ENCODE measurements at regions not wholly inside any gene's neighbourhood (a gene's known extent, or its start where the extent isn't known, plus 50 kb on each side); places are given as distances from the start of the nearest gene placed in this dataset.
"Not testable (repeated sequence)": the region's sequence is repeated elsewhere in the genome, so short reads cannot be mapped to it uniquely, and the experiment has no call there.

- Mint-ChIP-seq H3K36me3 (no peaks in the 10 kb centered on the region), H3K27me3 (no peaks in the 10 kb centered on the region), H3K27ac (no peak overlapping the region), H3K4me3 (no peak overlapping the region), H3K9me3 (peaks cover 9% of the 10 kb centered on the region), H3K4me1 (ENCODE audit: low read depth in 2 of 2) (no peaks in the 10 kb centered on the region)
- ATAC-seq (no peak), DNase-seq (ENCODE audit: low spot score) (no peak)
Observed at GRCh38 chr5:13045897-13046551, 898.5 kb downstream of the DNAH5 start.

GRCh38 chr5:13034061-13034460 lies 910.4 kb downstream of the DNAH5 start:
- no peaks in the 10 kb centered on the region for H3K4me1 Mint-ChIP-seq (ENCODE audit: low read depth in 2 of 2)
- no peak overlapping the region for H3K27ac Mint-ChIP-seq
- ATAC-seq (no peak), DNase-seq (ENCODE audit: low spot score) (no peak)
- H3K27me3 Mint-ChIP-seq = no peaks in the 10 kb centered on the region
- no peaks in the 10 kb centered on the region for H3K36me3 Mint-ChIP-seq
- H3K9me3 Mint-ChIP-seq = no peaks in the 10 kb centered on the region
- no peak overlapping the region for H3K4me3 Mint-ChIP-seq

GRCh38 chr5:13029211-13029610 lies 915.3 kb downstream of the DNAH5 start:
- no peaks in the 10 kb centered on the region for H3K4me1 Mint-ChIP-seq (ENCODE audit: low read depth in 2 of 2)
- no peaks in the 10 kb centered on the region for H3K36me3 Mint-ChIP-seq
- peaks cover 3% of the 10 kb centered on the region for H3K9me3 Mint-ChIP-seq
- H3K27me3 Mint-ChIP-seq = no peaks in the 10 kb centered on the region
- H3K27ac Mint-ChIP-seq = no peak overlapping the region
- DNase-seq (ENCODE audit: low spot score) (no peak), ATAC-seq (no peak)
- H3K4me3 Mint-ChIP-seq = no peak overlapping the region

- Mint-ChIP-seq H3K27me3 (no peaks in the 10 kb centered on the region), H3K27ac (no peak overlapping the region), H3K4me3 (no peak overlapping the region)
Observed at GRCh38 chr5:13027874-13028273, 916.6 kb downstream of the DNAH5 start.

DNA sequence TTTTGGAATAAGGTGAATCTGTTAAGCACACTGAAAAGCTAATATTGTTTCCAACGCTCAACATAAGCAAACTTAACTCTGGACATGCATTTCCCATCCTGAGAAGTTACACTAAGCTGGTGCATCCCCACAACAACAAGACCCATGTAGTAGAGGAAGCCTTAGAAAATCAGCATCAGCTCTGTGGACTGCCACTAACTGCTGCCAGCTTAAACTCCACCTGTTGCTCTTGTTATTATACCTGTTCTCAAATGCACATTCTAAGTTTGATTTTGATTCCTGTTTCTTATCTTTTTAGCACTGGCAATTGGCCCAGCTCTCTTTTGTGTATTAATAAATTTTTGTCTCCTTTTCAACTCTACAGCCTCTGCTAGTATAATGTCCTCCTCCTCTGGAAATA lies 924.8 kb downstream of the DNAH5 start:
- H3K27ac Mint-ChIP-seq = no peak overlapping the region
- ATAC-seq = no peak
- H3K36me3 Mint-ChIP-seq = no peaks in the 10 kb centered on the region
- peaks cover 3% of the 10 kb centered on the region for H3K9me3 Mint-ChIP-seq
- H3K4me1 Mint-ChIP-seq (ENCODE audit: low read depth in 2 of 2) = no peaks in the 10 kb centered on the region
- DNase-seq (ENCODE audit: low spot score) = no peak
- H3K4me3 Mint-ChIP-seq = no peak overlapping the region
- no peaks in the 10 kb centered on the region for H3K27me3 Mint-ChIP-seq

More at GRCh38 chr5:13027874-13028273, 916.6 kb downstream of the DNAH5 start:
- Mint-ChIP-seq H3K9me3 (peaks cover 3% of the 10 kb centered on the region), H3K4me1 (ENCODE audit: low read depth in 2 of 2) (no peaks in the 10 kb centered on the region), H3K36me3 (no peaks in the 10 kb centered on the region)
- ATAC-seq (no peak), DNase-seq (ENCODE audit: low spot score) (no peak)

- Mint-ChIP-seq H3K9me3 (no peaks in the 10 kb centered on the region), H3K27ac (no peak overlapping the region), H3K27me3 (no peaks in the 10 kb centered on the region), H3K4me3 (no peak overlapping the region), H3K36me3 (no peaks in the 10 kb centered on the region), H3K4me1 (ENCODE audit: low read depth in 2 of 2) (no peaks in the 10 kb centered on the region)
- DNase-seq (ENCODE audit: low spot score) (no peak), ATAC-seq (no peak)
Observed at GRCh38 chr5:13003457-13003856, 941.0 kb downstream of the DNAH5 start.

GRCh38 chr5:12999667-13000066 lies 944.8 kb downstream of the DNAH5 start:
- no peaks in the 10 kb centered on the region for H3K36me3 Mint-ChIP-seq
- no peak overlapping the region for H3K27ac Mint-ChIP-seq
- H3K27me3 Mint-ChIP-seq = peaks cover 0 to 2% of the 10 kb centered on the region in 2 donors
- H3K4me3 Mint-ChIP-seq = no peak overlapping the region
- H3K9me3 Mint-ChIP-seq = no peaks in the 10 kb centered on the region
- DNase-seq (ENCODE audit: low spot score) (no peak), ATAC-seq (no peak)
- H3K4me1 Mint-ChIP-seq (ENCODE audit: low read depth in 2 of 2) = no peaks in the 10 kb centered on the region

DNA sequence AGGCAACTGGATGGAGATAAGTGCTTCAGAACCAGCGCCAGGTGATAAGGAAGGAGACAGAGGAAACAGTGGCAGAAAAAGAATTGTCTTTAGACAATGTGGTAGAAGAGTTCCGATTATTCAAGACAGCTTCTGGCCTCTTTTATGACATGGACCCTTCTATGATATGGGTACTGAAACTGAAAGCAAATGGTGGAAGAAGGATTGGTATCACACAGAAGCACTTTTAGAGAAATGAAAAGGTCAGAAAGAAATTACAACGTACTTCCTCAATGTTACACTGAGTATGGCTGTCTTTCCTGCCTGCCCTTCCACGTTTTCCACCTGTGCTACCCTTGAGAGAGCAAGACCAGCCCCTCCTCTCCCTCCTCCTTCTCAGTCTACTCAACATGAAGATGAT lies 959.3 kb downstream of the DNAH5 start:
- Mint-ChIP-seq H3K27ac (no peak overlapping the region), H3K4me1 (ENCODE audit: low read depth in 2 of 2) (peaks cover 0 to 5% of the 10 kb centered on the region in 2 donors), H3K9me3 (no peaks in the 10 kb centered on the region), H3K27me3 (no peaks in the 10 kb centered on the region), H3K4me3 (no peak overlapping the region), H3K36me3 (no peaks in the 10 kb centered on the region)
- DNase-seq (ENCODE audit: low spot score) (no peak), ATAC-seq (no peak)

GRCh38 chr5:12974856-12975255 lies 969.6 kb downstream of the DNAH5 start:
- no peak overlapping the region for H3K4me3 Mint-ChIP-seq
- ATAC-seq = no peak
- H3K4me1 Mint-ChIP-seq (ENCODE audit: low read depth in 2 of 2) = no peaks in the 10 kb centered on the region
- no peak for DNase-seq (ENCODE audit: low spot score)
- H3K36me3 Mint-ChIP-seq = no peaks in the 10 kb centered on the region
- no peaks in the 10 kb centered on the region for H3K27me3 Mint-ChIP-seq
- H3K27ac Mint-ChIP-seq = no peak overlapping the region
- H3K9me3 Mint-ChIP-seq = no peaks in the 10 kb centered on the region

- Mint-ChIP-seq H3K9me3 (no peaks in the 10 kb centered on the region), H3K4me3 (no peak overlapping the region), H3K4me1 (ENCODE audit: low read depth in 2 of 2) (no peaks in the 10 kb centered on the region), H3K27ac (no peak overlapping the region), H3K27me3 (no peaks in the 10 kb centered on the region), H3K36me3 (no peaks in the 10 kb centered on the region)
- no peak for DNase-seq (ENCODE audit: low spot score)
- no peak for ATAC-seq
Observed at GRCh38 chr5:12965804-12966203, 978.7 kb downstream of the DNAH5 start.

GRCh38 chr5:12959713-12960112 lies 984.8 kb downstream of the DNAH5 start:
- DNase-seq (ENCODE audit: low spot score) (no peak), ATAC-seq (no peak)
- H3K27ac Mint-ChIP-seq = no peak overlapping the region
- no peak overlapping the region for H3K4me3 Mint-ChIP-seq
- H3K36me3 Mint-ChIP-seq = no peaks in the 10 kb centered on the region
- peaks cover 0 to 2% of the 10 kb centered on the region in 2 donors for H3K27me3 Mint-ChIP-seq
- no peaks in the 10 kb centered on the region for H3K9me3 Mint-ChIP-seq
- H3K4me1 Mint-ChIP-seq (ENCODE audit: low read depth in 2 of 2) = no peaks in the 10 kb centered on the region

- H3K27ac Mint-ChIP-seq = no peak overlapping the region
- H3K9me3 Mint-ChIP-seq = no peaks in the 10 kb centered on the region
- H3K4me1 Mint-ChIP-seq (ENCODE audit: low read depth in 2 of 2) = peaks cover 3 to 5% of the 10 kb centered on the region in 2 donors
- H3K4me3 Mint-ChIP-seq = no peak overlapping the region
- H3K27me3 Mint-ChIP-seq = no peaks in the 10 kb centered on the region
- H3K36me3 Mint-ChIP-seq = no peaks in the 10 kb centered on the region
- DNase-seq (ENCODE audit: low spot score) (no peak), ATAC-seq (no peak)
Observed at GRCh38 chr5:12952409-12952808, 992.1 kb downstream of the DNAH5 start.

DNA sequence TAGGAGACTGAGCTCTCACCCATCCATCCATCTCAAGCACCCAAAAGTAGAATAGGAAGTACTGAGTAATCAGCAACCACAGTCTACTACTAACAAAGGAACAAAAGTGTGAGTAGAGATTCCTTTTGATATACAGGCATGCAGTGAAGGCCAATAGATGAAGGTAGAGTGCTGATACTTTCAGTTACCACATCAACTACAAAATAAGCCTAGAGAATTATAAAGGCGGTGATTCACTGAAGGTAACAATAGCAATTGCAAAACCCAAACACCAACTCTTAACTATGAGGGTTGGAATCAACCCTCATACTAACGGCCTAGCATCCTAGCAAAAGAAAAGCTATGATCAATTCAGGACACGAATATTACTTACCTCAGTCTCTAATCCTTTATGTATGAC lies 992.6 kb downstream of the DNAH5 start:
- no peaks in the 10 kb centered on the region for H3K9me3 Mint-ChIP-seq
- H3K36me3 Mint-ChIP-seq = no peaks in the 10 kb centered on the region
- H3K4me1 Mint-ChIP-seq (ENCODE audit: low read depth in 2 of 2) = peaks cover 3 to 5% of the 10 kb centered on the region in 2 donors
- no peak for ATAC-seq
- H3K4me3 Mint-ChIP-seq = no peak overlapping the region
- no peak overlapping the region for H3K27ac Mint-ChIP-seq
- H3K27me3 Mint-ChIP-seq = no peaks in the 10 kb centered on the region
- no peak for DNase-seq (ENCODE audit: low spot score)

DNA sequence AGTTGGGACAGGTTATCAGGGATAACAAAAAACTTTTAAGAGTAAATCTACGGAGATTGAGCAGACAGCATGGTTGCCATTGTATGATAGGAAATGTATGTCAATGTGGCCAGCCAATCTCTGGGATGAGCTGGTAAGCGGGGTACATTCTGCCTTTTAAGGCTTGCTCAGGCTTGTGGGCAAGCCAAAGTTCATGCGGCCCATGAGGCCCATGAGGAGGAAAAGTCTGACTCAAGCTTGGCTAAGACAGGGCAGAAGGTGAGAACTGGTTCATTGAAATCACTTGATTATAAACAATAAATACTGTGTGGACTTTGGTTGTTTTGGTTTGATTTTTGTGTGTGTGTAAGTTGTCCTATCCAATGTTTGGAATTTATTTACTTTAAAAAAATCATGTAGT lies 997.1 kb downstream of the DNAH5 start:
- Mint-ChIP-seq H3K9me3 (no peaks in the 10 kb centered on the region), H3K4me1 (ENCODE audit: low read depth in 2 of 2) (peaks cover 3 to 5% of the 10 kb centered on the region in 2 donors), H3K4me3 (peak overlapping the region; percentile 43), H3K27ac (no peak overlapping the region), H3K27me3 (no peaks in the 10 kb centered on the region), H3K36me3 (no peaks in the 10 kb centered on the region)
- ATAC-seq (no peak), DNase-seq (ENCODE audit: low spot score) (no peak)

- H3K27ac Mint-ChIP-seq; H3K4me3 Mint-ChIP-seq; H3K36me3 Mint-ChIP-seq; ATAC-seq; H3K27me3 Mint-ChIP-seq; H3K9me3 Mint-ChIP-seq; H3K4me1 Mint-ChIP-seq (ENCODE audit: low read depth in 2 of 2); DNase-seq (ENCODE audit: low spot score): not testable (repeated sequence)
Observed at GRCh38 chr5:12945477-12945876, 999.0 kb downstream of the DNAH5 start.
